GM12865 (cell line): ENCODE measurements at regions not wholly inside any gene's neighbourhood (a gene's known extent, or its start where the extent isn't known, plus 50 kb on each side); places are given as distances from the start of the nearest gene placed in this dataset.

Experiments
- DNase-seq: peaks from one replicate; pipeline ENCODE4 v3.0.0; 2010; ENCODE audit warnings: low read depth
- H3K4me3 ChIP-seq: 2 replicates; pipeline ENCODE4 v1.5.1; 2011; ENCODE audit warnings: mild to moderate bottlenecking, low read depth, low read length, control low read depth
- CTCF ChIP-seq: IDR thresholded peaks from 2 replicates; pipeline ENCODE4 v1.5.1; 2011; ENCODE audit warnings: low read length, control low read depth, low read depth, inconsistent platforms; ENCODE audit not compliant: insufficient read depth; ENCODE audit errors: missing control alignments

- H3K4me3 ChIP-seq = no peak overlapping the region
- TF ChIP-seq CTCF = peak; percentile 1
- DNase-seq = no peak
These were observed 215.2 kb upstream of the BCHE start for GRCh38 chr3:166052440-166052839.

- DNase-seq = no peak
- no peak overlapping the region for H3K4me3 ChIP-seq
- no peak for TF ChIP-seq CTCF
These were observed 192.3 kb upstream of the BCHE start for GRCh38 chr3:166029507-166029906.

- peak; percentile 17 for TF ChIP-seq CTCF
- peak; percentile 33 for DNase-seq
These were observed 176.0 kb upstream of the BCHE start for GRCh38 chr3:166013073-166013679.

GRCh38 chr3:166011771-166012170 is 174.5 kb upstream of the BCHE start:
- no peak for TF ChIP-seq CTCF
- H3K4me3 ChIP-seq = no peak overlapping the region
- no peak for DNase-seq

More at GRCh38 chr3:166013073-166013679, 176.0 kb upstream of the BCHE start:
- H3K4me3 ChIP-seq = no peak overlapping the region

- TF ChIP-seq CTCF = no peak
- DNase-seq = no peak
- H3K4me3 ChIP-seq = no peak overlapping the region
These were observed 167.9 kb upstream of the BCHE start for GRCh38 chr3:166005126-166005525.

- H3K4me3 ChIP-seq = no peak overlapping the region
- no peak for TF ChIP-seq CTCF
- DNase-seq = no peak
These were observed 157.1 kb upstream of the BCHE start for GRCh38 chr3:165994293-165994692.

GRCh38 chr3:165984589-165984988 is 147.4 kb upstream of the BCHE start:
- no peak for TF ChIP-seq CTCF

More at GRCh38 chr3:165984589-165984988, 147.4 kb upstream of the BCHE start:
- no peak for DNase-seq
- H3K4me3 ChIP-seq = no peak overlapping the region
